HCT116 (cell line): ENCODE measurements at regions not wholly inside any gene's neighbourhood (a gene's known extent, or its start where the extent isn't known, plus 50 kb on each side); places are given as distances from the start of the nearest gene placed in this dataset.

Experiments
- ATAC-seq: fragments of 200-7000 bp; cut with Tn5 transposase; 2 replicates; pipeline ENCODE4 v1.9.1; 2020; ENCODE audit warnings: mild to moderate bottlenecking, moderate library complexity
- BruUV-seq: library from RNA; stranded (reverse); fragments of 400-500 nt; replicated peaks from 2 replicates; lab custom pipeline; 2021; lab: Mats Ljungman, UMichigan
- CTCF ChIA-PET: fragments of 300-600 bp; sonication (Branson Sonifier 250); formaldehyde crosslinking; loops from one replicate; lab custom pipeline; 2021; ENCODE audit warnings: antibody characterized with exemption; lab: Charles Lee
- POLR2A ChIA-PET: fragments of 300-600, 350-600 bp; sonication (Branson Sonifier 250); formaldehyde crosslinking; loops from one replicate; lab custom pipeline; 2021; ENCODE audit warnings: antibody characterized with exemption; lab: Charles Lee
- RAD21 ChIA-PET, 2 experiments: fragments of 300-600 bp; sonication (Branson Sonifier 250); formaldehyde crosslinking; loops; one replicate each; lab custom pipeline; 2023; ENCODE audit warnings: low total read pairs in 2 of 2; ENCODE audit not compliant: uncharacterized antibody in 2 of 2, unreplicated experiment in 2 of 2, low non-redundant PET in 1 of 2; lab: Charles Lee
- DNase-seq: peaks from one replicate; pipeline ENCODE4 v3.0.0-alpha.2; 2010; ENCODE audit warnings: low read depth, low spot score
- H2AFZ ChIP-seq: fragments of 200-600 bp; shearing (Covaris generic), sonication (generic); 2 replicates; pipeline ENCODE4 v1.6.1; 2017; ENCODE audit warnings: low read depth, mixed run types, mixed read lengths, antibody characterized with exemption, low read length; ENCODE audit not compliant: poor library complexity, severe bottlenecking
- H3K27ac ChIP-seq: 2 replicates; pipeline ENCODE4 v1.5.1; 2012; ENCODE audit warnings: low read depth, low read length
- H3K27me3 ChIP-seq: fragments of 200-600 bp; sonication (generic); 2 replicates; pipeline ENCODE4 v1.6.1; 2016; ENCODE audit warnings: mixed run types, low read length, mixed read lengths; ENCODE audit not compliant: insufficient read depth
- H3K36me3 ChIP-seq, 2 experiments: fragments of 200-500 bp in 1 of 2; fragments of 200-600 bp in 1 of 2; sonication (Bioruptor generic) in 1 of 2; sonication (generic) in 1 of 2; 2 replicates each; pipeline versions ENCODE4 v1.5.1 to v1.6.1; 2014 to 2016; ENCODE audit warnings: low read length in 2 of 2, inconsistent platforms in 1 of 2, mixed read lengths in 1 of 2, mixed run types in 1 of 2; ENCODE audit not compliant: insufficient read depth in 2 of 2, control insufficient read depth in 1 of 2
- H3K4me1 ChIP-seq, 2 experiments: fragments of 200-600 bp in 1 of 2; sonication (generic) in 1 of 2; 2 replicates each; pipeline versions ENCODE4 v1.5.1 to v1.6.1; 2012 to 2017; ENCODE audit warnings: low read length in 2 of 2, inconsistent platforms in 1 of 2, mild to moderate bottlenecking in 1 of 2, mixed read lengths in 1 of 2, mixed run types in 1 of 2, moderate library complexity in 1 of 2; ENCODE audit not compliant: insufficient read depth in 2 of 2, control insufficient read depth in 1 of 2
- H3K4me2 ChIP-seq: fragments of 200-600 bp; sonication (generic); 2 replicates; pipeline ENCODE4 v1.6.1; 2017; ENCODE audit warnings: mixed run types, low read length, mixed read lengths
- H3K4me3 ChIP-seq, 2 experiments: fragments of 200-600 bp in 1 of 2; sonication (generic) in 1 of 2; replicated peaks in 1 of 2; 2 replicates each; pipeline ENCODE4 v1.5.1; 2011 to 2016; ENCODE audit warnings: low read length in 2 of 2, control low read depth in 1 of 2, low read depth in 1 of 2, mild to moderate bottlenecking in 1 of 2, mixed read lengths in 1 of 2, mixed run types in 1 of 2
- H3K79me2 ChIP-seq: fragments of 200-600 bp; sonication (generic); 2 replicates; pipeline ENCODE4 v1.6.1; 2017; ENCODE audit warnings: mild to moderate bottlenecking, mixed run types, low read length, moderate library complexity, mixed read lengths; ENCODE audit not compliant: insufficient read depth
- H3K9ac ChIP-seq: fragments of 200-600 bp; sonication (generic); 2 replicates; pipeline ENCODE4 v1.6.1; 2016; ENCODE audit warnings: low read length, mixed read lengths
- H3K9me2 ChIP-seq: fragments of 200-600 bp; sonication (generic), shearing (Covaris generic); 2 replicates; pipeline ENCODE4 v1.6.1; 2017; ENCODE audit warnings: mixed run types, mild to moderate bottlenecking, moderate library complexity; ENCODE audit not compliant: insufficient read depth
- H3K9me3 ChIP-seq, 2 experiments: fragments of 200-500 bp in 1 of 2; fragments of 200-600 bp in 1 of 2; sonication (Bioruptor generic) in 1 of 2; sonication (generic) in 1 of 2; 2 replicates each; pipeline ENCODE4 v1.6.1; 2014 to 2017; ENCODE audit warnings: low read length in 2 of 2, mixed read lengths in 2 of 2, inconsistent platforms in 1 of 2, low read depth in 1 of 2, mild to moderate bottlenecking in 1 of 2, mixed run types in 1 of 2, moderate library complexity in 1 of 2; ENCODE audit not compliant: control insufficient read depth in 1 of 2, insufficient read depth in 1 of 2
- H4K20me1 ChIP-seq: fragments of 200-600 bp; sonication (generic), shearing (Covaris generic); 2 replicates; pipeline ENCODE4 v1.6.1; 2017; ENCODE audit warnings: mixed run types, mild to moderate bottlenecking, moderate library complexity; ENCODE audit not compliant: insufficient read depth
- ATF3 ChIP-seq: IDR thresholded peaks from 2 replicates; pipeline ENCODE4 v1.6.1; 2012
- CEBPB ChIP-seq: IDR thresholded peaks from 2 replicates; pipeline ENCODE4 v1.6.1; 2012; ENCODE audit warnings: low read depth
- CTCF ChIP-seq, 3 experiments: fragments of 200-600 bp in 1 of 3; sonication (generic) in 1 of 3; IDR thresholded peaks in 2 of 3; conservative IDR thresholded peaks in 1 of 3; 2 replicates each; pipeline ENCODE4 v1.5.1; 2012 to 2017; ENCODE audit warnings: low read depth in 2 of 3, low read length in 2 of 3, antibody characterized with exemption in 1 of 3, borderline replicate concordance in 1 of 3, control low read depth in 1 of 3, mild to moderate bottlenecking in 1 of 3, mixed read lengths in 1 of 3, mixed run types in 1 of 3, moderate library complexity in 1 of 3; ENCODE audit not compliant: insufficient read depth in 1 of 3
- FOSL1 ChIP-seq: IDR thresholded peaks from 2 replicates; pipeline ENCODE4 v1.6.1; 2012; ENCODE audit warnings: low read depth
- MAX ChIP-seq: IDR thresholded peaks from 2 replicates; pipeline ENCODE4 v1.6.1; 2012
- POLR2A ChIP-seq: IDR thresholded peaks from 2 replicates; pipeline ENCODE4 v1.7.0; 2011; ENCODE audit warnings: borderline replicate concordance; ENCODE audit not compliant: insufficient read depth, insufficient read length; ENCODE audit errors: extremely low read depth
- POLR2AphosphoS5 ChIP-seq: IDR thresholded peaks from 2 replicates; pipeline ENCODE4 v1.6.1; 2011; ENCODE audit warnings: mild to moderate bottlenecking, low read depth, low read length, moderate library complexity
- REST ChIP-seq: IDR thresholded peaks from 2 replicates; pipeline ENCODE4 v1.6.1; 2012; ENCODE audit warnings: low read depth
- SP1 ChIP-seq: IDR thresholded peaks from 2 replicates; pipeline ENCODE4 v1.6.1; 2012; ENCODE audit warnings: low read depth
- SRF ChIP-seq: IDR thresholded peaks from 2 replicates; pipeline ENCODE4 v1.6.1; 2012; ENCODE audit warnings: low read depth
- TCF7L2 ChIP-seq: IDR thresholded peaks from 2 replicates; pipeline ENCODE4 v1.7.0; 2011; ENCODE audit warnings: borderline replicate concordance, inconsistent platforms; ENCODE audit not compliant: insufficient read depth, insufficient read length; ENCODE audit errors: extremely low read depth
- YY1 ChIP-seq: IDR thresholded peaks from 2 replicates; pipeline ENCODE4 v1.6.1; 2011; ENCODE audit warnings: low read length, low read depth, moderate library complexity, mild to moderate bottlenecking; ENCODE audit not compliant: insufficient replicate concordance; ENCODE audit errors: extremely low read depth
- ZBTB33 ChIP-seq: IDR thresholded peaks from 2 replicates; pipeline ENCODE4 v1.6.1; 2011; ENCODE audit warnings: mild to moderate bottlenecking, low read length, moderate library complexity; ENCODE audit not compliant: insufficient replicate concordance; ENCODE audit errors: extremely low read depth
- ZFX ChIP-seq: fragments of 450-650 bp; IDR thresholded peaks from 2 replicates; pipeline ENCODE4 v1.6.1; 2017
- ZNF274 ChIP-seq: fragments of 200-500 bp; sonication (Bioruptor generic); IDR thresholded peaks from 2 replicates; pipeline ENCODE4 v1.6.1; 2014; ENCODE audit warnings: mild to moderate bottlenecking, low read depth, low read length, inconsistent platforms
- intact Hi-C: fragments of 100-400 bp; cut with micrococcal nuclease; formaldehyde crosslinking; loops from 2 replicates; pipeline ENCODE4 v1.10.0; 2022

GRCh38 chr1:112826217-112826944, 111.2 kb upstream of the PPM1J start:
- no peak for DNase-seq
- no peaks in the 10 kb centered on the region for H3K79me2 ChIP-seq
- H4K20me1 ChIP-seq = no peaks in the 10 kb centered on the region
- TF ChIP-seq YY1 (no peak), REST (no peak), ATF3 (no peak), POLR2A (no peak), MAX (no peak), ZBTB33 (no peak), CTCF (IDR thresholded peaks at IDR 0.05 in 2 of 3, conservative IDR thresholded peaks at IDR 0.05 in 1 of 3; ENCODE audit: borderline replicate concordance in 1 of 3, insufficient read depth in 1 of 3, low read depth in 2 of 3, low read length in 2 of 3) (no peak), TCF7L2 (no peak), ZFX (no peak), CEBPB (no peak), SP1 (no peak), POLR2AphosphoS5 (no peak), SRF (no peak), FOSL1 (no peak), ZNF274 (no peak)
- TF ChIP-seq, all 23 proteins: peak for 0
- Histone ChIP-seq H3K36me3 (no peaks in the 10 kb centered on the region), H3K9me3 (no peaks in the 10 kb centered on the region), H3K9me2 (no peaks in the 10 kb centered on the region), H2AFZ (no peak overlapping the region), H3K4me3 (no peak overlapping the region), H3K9ac (no peak overlapping the region), H3K4me2 (no peak overlapping the region), H3K27ac (no peak overlapping the region), H3K4me1 (no peaks in the 10 kb centered on the region), H3K27me3 (no peaks in the 10 kb centered on the region)
- ChIA-PET RAD21 (no interaction called here), CTCF (no interaction called here), POLR2A (no interaction called here)
- no TSS peak for BruUV-seq
- no peak for ATAC-seq
- intact Hi-C loops = loop anchor here (2.0 kb wide), 1 partner anchor 42 kb away; no protein-coding TSS in a partner anchor
